HEK293 (cell line): ENCODE measurements at regions not wholly inside any gene's neighbourhood (a gene's known extent, or its start where the extent isn't known, plus 50 kb on each side); places are given as distances from the start of the nearest gene placed in this dataset.
A peak's percentile ranks its signal among the peaks of the same experiment; 100 is the strongest.

Source experiments
- CTCF ChIA-PET: fragments of 350-600 bp; formaldehyde crosslinking; extraction: SDS; loops from one replicate; lab custom pipeline; 2021; ENCODE audit warnings: antibody characterized with exemption; lab: Yijun Ruan, JAX
- POLR2A ChIA-PET: fragments of 300-600 bp; formaldehyde crosslinking; extraction: SDS; loops from one replicate; lab custom pipeline; 2020; ENCODE audit warnings: antibody characterized with exemption, inconsistent platforms; lab: Yijun Ruan, JAX
- H3K27ac ChIP-seq: fragments of 200-500 bp; sonication (Bioruptor generic); 2 replicates; pipeline ENCODE4 v1.5.1; 2014; ENCODE audit warnings: low read depth, low read length, control low read depth, inconsistent platforms; ENCODE audit errors: extremely low read depth
- H3K36me3 ChIP-seq, 2 experiments: fragments of 200-500 bp in 1 of 2; sonication (Bioruptor generic) in 1 of 2; 1 replicate in 1 of 2; 2 replicates in 1 of 2; pipeline ENCODE4 v1.5.1; 2014 to 2017; ENCODE audit warnings: inconsistent platforms in 2 of 2, low read length in 2 of 2; ENCODE audit not compliant: control insufficient read depth in 2 of 2, insufficient read depth in 1 of 2
- H3K4me1 ChIP-seq: fragments of 200-500 bp; sonication (Bioruptor generic); 2 replicates; pipeline ENCODE4 v1.5.1; 2014; ENCODE audit warnings: mild to moderate bottlenecking, low read length, inconsistent platforms; ENCODE audit not compliant: control insufficient read depth, insufficient read depth
- H3K4me3 ChIP-seq: 2 replicates; pipeline ENCODE4 v1.5.1; 2011; ENCODE audit warnings: low read depth, mild to moderate bottlenecking, control low read depth, low read length, moderate library complexity
- H3K9me3 ChIP-seq: fragments of 200-500 bp; sonication (Bioruptor generic); 2 replicates; pipeline ENCODE4 v1.5.1; 2014; ENCODE audit warnings: low read depth, low read length, inconsistent platforms; ENCODE audit not compliant: control insufficient read depth, insufficient read depth
- EGR2 ChIP-seq: fragments of 450-650 bp; formaldehyde crosslinking; IDR thresholded peaks from 2 replicates; pipeline ENCODE4 v1.5.1; 2016; ENCODE audit warnings: low read depth, missing biosample characterization, missing genetic modification characterization
- FEZF1 ChIP-seq: fragments of 450-650 bp; formaldehyde crosslinking; IDR thresholded peaks from 2 replicates; pipeline ENCODE4 v1.5.1; 2016; ENCODE audit warnings: missing biosample characterization, missing genetic modification characterization
- HOXD13 ChIP-seq: sonication (generic); formaldehyde crosslinking; IDR thresholded peaks from 2 replicates; pipeline ENCODE4 v1.8.0; 2022; ENCODE audit warnings: missing genetic modification reagents, borderline replicate concordance
- PBX3 ChIP-seq: sonication (generic); formaldehyde crosslinking; IDR thresholded peaks from 2 replicates; pipeline ENCODE4 v1.8.1; 2022; ENCODE audit warnings: mild to moderate bottlenecking, moderate library complexity, missing genetic modification reagents
- PRDM6 ChIP-seq: fragments of 450-650 bp; formaldehyde crosslinking; IDR thresholded peaks from 2 replicates; pipeline ENCODE4 v1.5.1; 2017; ENCODE audit warnings: missing biosample characterization, missing genetic modification characterization
- YY1 ChIP-seq: fragments of 450-650 bp; formaldehyde crosslinking; IDR thresholded peaks from 2 replicates; pipeline ENCODE4 v1.5.1; 2018; ENCODE audit warnings: missing biosample characterization, missing genetic modification characterization
- ZBTB10 ChIP-seq: fragments of 450-650 bp; formaldehyde crosslinking; IDR thresholded peaks from 2 replicates; pipeline ENCODE4 v1.5.1; 2016; ENCODE audit warnings: missing biosample characterization, missing genetic modification characterization
- ZNF169 ChIP-seq: fragments of 450-650 bp; formaldehyde crosslinking; IDR thresholded peaks from 2 replicates; pipeline ENCODE4 v1.5.1; 2016; ENCODE audit warnings: missing biosample characterization, missing genetic modification characterization
- ZNF202 ChIP-seq: fragments of 450-650 bp; formaldehyde crosslinking; IDR thresholded peaks from 2 replicates; pipeline ENCODE4 v1.5.1; 2016; ENCODE audit warnings: missing biosample characterization, missing genetic modification characterization, borderline replicate concordance
- ZNF274 ChIP-seq, 2 experiments: fragments of 200-500 bp in 1 of 2; fragments of 450-650 bp in 1 of 2; sonication (Bioruptor generic) in 1 of 2; formaldehyde crosslinking in 1 of 2; IDR thresholded peaks; 2 replicates each; pipeline versions ENCODE4 v1.5.1 to v1.6.1; 2014 to 2016; ENCODE audit warnings: borderline replicate concordance in 1 of 2, inconsistent platforms in 1 of 2, low read length in 1 of 2, missing biosample characterization in 1 of 2, missing genetic modification characterization in 1 of 2
- ZNF449 ChIP-seq: fragments of 450-650 bp; formaldehyde crosslinking; IDR thresholded peaks from 2 replicates; pipeline ENCODE4 v1.5.1; 2017; ENCODE audit warnings: missing biosample characterization, mild to moderate bottlenecking, missing genetic modification characterization, moderate library complexity
- ZNF530 ChIP-seq: fragments of 450-650 bp; formaldehyde crosslinking; IDR thresholded peaks from 2 replicates; pipeline ENCODE4 v1.5.1; 2016; ENCODE audit warnings: low read depth, missing biosample characterization, missing genetic modification characterization
- ZNF585B ChIP-seq: fragments of 450-650 bp; formaldehyde crosslinking; IDR thresholded peaks from 2 replicates; pipeline ENCODE4 v1.5.1; 2016; ENCODE audit warnings: missing biosample characterization, missing genetic modification characterization
- ZNF645 ChIP-seq: fragments of 450-650 bp; formaldehyde crosslinking; IDR thresholded peaks from 2 replicates; pipeline ENCODE4; 2016; ENCODE audit warnings: missing biosample characterization, missing genetic modification characterization
- ZNF777 ChIP-seq: fragments of 450-650 bp; formaldehyde crosslinking; IDR thresholded peaks from 2 replicates; pipeline ENCODE4 v1.5.1; 2017; ENCODE audit warnings: missing biosample characterization, missing genetic modification characterization, borderline replicate concordance
- ZNF843 ChIP-seq: fragments of 450-650 bp; formaldehyde crosslinking; IDR thresholded peaks from 2 replicates; pipeline ENCODE4 v1.5.1; 2016; ENCODE audit warnings: missing biosample characterization, missing genetic modification characterization

GRCh38 chr2:181326661-181327060, 130.5 kb upstream of the ITGA4 start:
- Histone ChIP-seq H3K4me1 (no peaks in the 10 kb centered on the region), H3K36me3 (no peaks in the 10 kb centered on the region), H3K4me3 (no peak overlapping the region), H3K27ac (no peak overlapping the region), H3K9me3 (no peaks in the 10 kb centered on the region)
- POLR2A ChIA-PET = no interaction called here
- TF ChIP-seq FEZF1 (0 out of 2 replicates have a peak, but pooled peaks have one; percentile 7), ZNF530 (tag by site-specific recombination) (no peak), ZNF169 (tag by site-specific recombination) (no peak)
- CTCF ChIA-PET = interaction anchor here (0.6 kb wide), 1 partner anchor 140 kb away, joined by 3 read pairs; no protein-coding TSS in a partner anchor

GRCh38 chr2:181330286-181330685, 126.9 kb upstream of the ITGA4 start:
- no peaks in the 10 kb centered on the region for H3K4me1 ChIP-seq
- no peak overlapping the region for H3K4me3 ChIP-seq
- no peaks in the 10 kb centered on the region for H3K9me3 ChIP-seq
- H3K36me3 ChIP-seq = no peaks in the 10 kb centered on the region
- no peak overlapping the region for H3K27ac ChIP-seq
- TF ChIP-seq ZBTB10 = no peak
- no peak for TF ChIP-seq HOXD13
- TF ChIP-seq ZNF449 (tag by site-specific recombination) = no peak
- TF ChIP-seq YY1 (tag by site-specific recombination) = no peak
- no peak for TF ChIP-seq ZNF777 (tag by site-specific recombination)
- no peak for TF ChIP-seq ZNF585B (tag by site-specific recombination)
- TF ChIP-seq ZNF843 (tag by site-specific recombination) = no peak
- no peak for TF ChIP-seq EGR2 (tag by site-specific recombination)
- TF ChIP-seq ZNF202 (tag by site-specific recombination) = no peak
- TF ChIP-seq ZNF645 (tag by site-specific recombination) = no peak
- no peak for TF ChIP-seq PRDM6 (tag by site-specific recombination)
- TF ChIP-seq PBX3 (CRISPR knock-in tag) = no peak
- no peak for TF ChIP-seq ZNF274 (IDR thresholded peaks at IDR 0.05; ENCODE audit: low read length)
- TF ChIP-seq ZNF274 (tag by site-specific recombination; IDR thresholded peaks at IDR 0.05; ENCODE audit: borderline replicate concordance) = no peak
- POLR2A ChIA-PET = no interaction called here
- CTCF ChIA-PET = no interaction called here
